ENCODE measurements at regions not wholly inside any gene's neighbourhood (a gene's known extent, or its start where the extent isn't known, plus 50 kb on each side); places are given as distances from the start of the nearest gene placed in this dataset.
"Not testable (repeated sequence)": the region's sequence is repeated elsewhere in the genome, so short reads cannot be mapped to it uniquely, and the experiment has no call there.

DNA sequence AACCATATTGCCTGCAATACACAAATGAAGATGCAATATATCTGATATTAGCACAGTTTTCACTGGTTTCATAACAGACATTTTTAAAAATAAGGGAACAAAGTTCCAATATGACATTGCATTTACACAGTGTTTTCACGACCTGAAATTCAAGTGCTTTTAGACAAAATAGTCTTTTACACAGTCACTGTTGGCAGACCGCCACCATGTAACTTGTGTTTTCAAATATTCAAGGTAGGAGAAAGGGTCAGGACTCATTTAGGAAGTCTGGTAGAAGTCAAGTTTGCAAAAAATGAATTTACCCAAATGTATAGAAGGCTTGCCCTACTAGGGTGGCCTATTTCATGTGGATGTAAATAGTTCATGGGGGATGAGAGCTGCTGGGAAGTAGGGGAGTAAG, 98.1 kb upstream of the TAS2R1 start:
- TF ChIP-seq EZH2 (IDR thresholded peaks at IDR 0.05; ENCODE audit: low read length) = no peak
- TF ChIP-seq, protein P1, sequence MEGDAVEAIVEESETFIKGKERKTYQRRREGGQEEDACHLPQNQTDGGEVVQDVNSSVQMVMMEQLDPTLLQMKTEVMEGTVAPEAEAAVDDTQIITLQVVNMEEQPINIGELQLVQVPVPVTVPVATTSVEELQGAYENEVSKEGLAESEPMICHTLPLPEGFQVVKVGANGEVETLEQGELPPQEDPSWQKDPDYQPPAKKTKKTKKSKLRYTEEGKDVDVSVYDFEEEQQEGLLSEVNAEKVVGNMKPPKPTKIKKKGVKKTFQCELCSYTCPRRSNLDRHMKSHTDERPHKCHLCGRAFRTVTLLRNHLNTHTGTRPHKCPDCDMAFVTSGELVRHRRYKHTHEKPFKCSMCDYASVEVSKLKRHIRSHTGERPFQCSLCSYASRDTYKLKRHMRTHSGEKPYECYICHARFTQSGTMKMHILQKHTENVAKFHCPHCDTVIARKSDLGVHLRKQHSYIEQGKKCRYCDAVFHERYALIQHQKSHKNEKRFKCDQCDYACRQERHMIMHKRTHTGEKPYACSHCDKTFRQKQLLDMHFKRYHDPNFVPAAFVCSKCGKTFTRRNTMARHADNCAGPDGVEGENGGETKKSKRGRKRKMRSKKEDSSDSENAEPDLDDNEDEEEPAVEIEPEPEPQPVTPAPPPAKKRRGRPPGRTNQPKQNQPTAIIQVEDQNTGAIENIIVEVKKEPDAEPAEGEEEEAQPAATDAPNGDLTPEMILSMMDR (optimal IDR thresholded peaks at IDR 0.05 in 1 of 3, IDR thresholded peaks at IDR 0.05 in 1 of 3, conservative IDR thresholded peaks at IDR 0.05 in 1 of 3; ENCODE audit: extremely low read depth in 1 of 3, insufficient read depth in 2 of 3, low read length in 3 of 3) = no peak
- dilution Hi-C loops (cut with MboI; ENCODE audit: extremely low pct_ligation_motif_present, low sequenced_read_pairs) = no loop called here
- H3K79me2 ChIP-seq (ENCODE audit: control insufficient read depth, insufficient read depth, low read length) = no peaks in the 10 kb centered on the region
- no peaks in the 10 kb centered on the region for H4K20me1 ChIP-seq (ENCODE audit: control insufficient read depth, extremely low read depth, insufficient read depth, low read length)
- H3K27me3 ChIP-seq (ENCODE audit: control insufficient read depth, extremely low read depth, insufficient read depth, low read length) = no peaks in the 10 kb centered on the region
- H3K27ac ChIP-seq (ENCODE audit: control insufficient read depth, insufficient read depth, low read length) = no peak overlapping the region
- DNase-seq (ENCODE audit: low read depth, low spot score) = no peak
- H3K9ac ChIP-seq (ENCODE audit: control insufficient read depth, extremely low read depth, insufficient read depth, low read length) = no peak overlapping the region
- FAIRE-seq = no peak
- no peaks in the 10 kb centered on the region for H3K9me3 ChIP-seq (ENCODE audit: control insufficient read depth, low read depth, low read length)
- no peak overlapping the region for H3K4me2 ChIP-seq (ENCODE audit: control insufficient read depth, extremely low read depth, insufficient read depth, low read depth, low read length)
- H3K4me3 ChIP-seq (ENCODE audit: control insufficient read depth in 2 of 3, extremely low read depth in 1 of 3, insufficient read depth in 2 of 3, low read depth in 1 of 3, low read length in 3 of 3) = no peak overlapping the region
- H2AFZ ChIP-seq (ENCODE audit: control insufficient read depth, low read length) = no peak overlapping the region
- H3K36me3 ChIP-seq (ENCODE audit: control insufficient read depth in 2 of 2, extremely low read depth in 1 of 2, insufficient read depth in 2 of 2, low read length in 2 of 2) = no peaks in the 10 kb centered on the region
- H3K4me1 ChIP-seq (ENCODE audit: control insufficient read depth, extremely low read depth, insufficient read depth, low read length) = no peaks in the 10 kb centered on the region
- H3K9me1 ChIP-seq (ENCODE audit: control insufficient read depth, extremely low read depth, insufficient read depth, low read length) = no peaks in the 10 kb centered on the region

DNA sequence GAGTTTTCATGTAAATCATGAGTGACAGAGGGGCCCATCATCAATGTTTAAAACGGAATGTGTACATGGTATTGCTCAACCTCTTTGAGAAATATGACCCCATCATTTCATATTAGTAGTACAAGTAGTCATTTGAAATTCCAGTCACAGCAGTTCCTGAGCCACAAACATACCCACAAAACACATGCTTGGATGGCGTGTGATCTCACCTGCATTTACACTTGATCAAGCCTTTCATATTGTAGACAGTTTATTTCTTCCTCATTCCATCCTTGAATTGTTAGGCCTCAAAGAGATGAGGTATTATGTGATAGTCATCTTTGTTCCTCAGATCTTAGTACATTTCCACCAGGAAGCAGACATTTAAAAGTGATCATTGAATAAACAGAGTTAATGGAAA, 96.8 kb upstream of the TAS2R1 start:
- H3K9me1 ChIP-seq (ENCODE audit: control insufficient read depth, extremely low read depth, insufficient read depth, low read length) = no peaks in the 10 kb centered on the region
- H3K27ac ChIP-seq (ENCODE audit: control insufficient read depth, insufficient read depth, low read length) = no peak overlapping the region
- H3K9me3 ChIP-seq (ENCODE audit: control insufficient read depth, low read depth, low read length) = no peaks in the 10 kb centered on the region
- DNase-seq (ENCODE audit: low read depth, low spot score) (no peak), FAIRE-seq (no peak)
- H3K27me3 ChIP-seq (ENCODE audit: control insufficient read depth, extremely low read depth, insufficient read depth, low read length) = no peaks in the 10 kb centered on the region
- dilution Hi-C loops (cut with MboI; ENCODE audit: extremely low pct_ligation_motif_present, low sequenced_read_pairs) = no loop called here
- no peaks in the 10 kb centered on the region for H3K4me1 ChIP-seq (ENCODE audit: control insufficient read depth, extremely low read depth, insufficient read depth, low read length)
- H3K79me2 ChIP-seq (ENCODE audit: control insufficient read depth, insufficient read depth, low read length) = no peaks in the 10 kb centered on the region
- H3K4me3 ChIP-seq (ENCODE audit: control insufficient read depth in 2 of 3, extremely low read depth in 1 of 3, insufficient read depth in 2 of 3, low read depth in 1 of 3, low read length in 3 of 3) = no peak overlapping the region
- H2AFZ ChIP-seq (ENCODE audit: control insufficient read depth, low read length) = no peak overlapping the region
- H3K36me3 ChIP-seq (ENCODE audit: control insufficient read depth in 2 of 2, extremely low read depth in 1 of 2, insufficient read depth in 2 of 2, low read length in 2 of 2) = no peaks in the 10 kb centered on the region
- no peak overlapping the region for H3K9ac ChIP-seq (ENCODE audit: control insufficient read depth, extremely low read depth, insufficient read depth, low read length)
- TF ChIP-seq EZH2 (IDR thresholded peaks at IDR 0.05; ENCODE audit: low read length) = no peak
- TF ChIP-seq, protein P1 (optimal IDR thresholded peaks at IDR 0.05 in 1 of 3, IDR thresholded peaks at IDR 0.05 in 1 of 3, conservative IDR thresholded peaks at IDR 0.05 in 1 of 3; ENCODE audit: extremely low read depth in 1 of 3, insufficient read depth in 2 of 3, low read length in 3 of 3) = no peak
- H3K4me2 ChIP-seq (ENCODE audit: control insufficient read depth, extremely low read depth, insufficient read depth, low read depth, low read length) = no peak overlapping the region
- no peaks in the 10 kb centered on the region for H4K20me1 ChIP-seq (ENCODE audit: control insufficient read depth, extremely low read depth, insufficient read depth, low read length)

DNA sequence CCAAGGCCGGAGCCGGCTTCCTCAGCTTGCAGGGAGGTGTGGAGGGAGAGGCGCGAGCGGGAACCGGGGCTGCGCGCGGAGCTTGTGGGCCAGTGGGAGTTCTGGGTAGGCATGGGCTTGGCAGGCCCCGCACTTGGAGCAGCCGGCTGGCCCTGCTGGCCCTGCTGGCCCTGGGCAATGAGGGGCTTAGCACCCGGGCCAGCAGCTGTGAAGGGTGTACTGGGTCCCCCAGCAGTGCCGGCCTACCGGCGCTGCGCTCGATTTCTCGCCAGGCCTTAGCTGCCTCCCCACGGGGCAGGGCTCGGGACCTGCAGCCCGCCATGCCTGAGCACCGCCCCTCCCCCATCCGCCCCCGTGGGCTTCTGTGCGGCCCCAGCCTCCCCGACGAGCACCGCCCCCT, 95.1 kb upstream of the TAS2R1 start:
- H2AFZ ChIP-seq (ENCODE audit: control insufficient read depth, low read length); FAIRE-seq; H3K9ac ChIP-seq (ENCODE audit: control insufficient read depth, extremely low read depth, insufficient read depth, low read length); dilution Hi-C loops (cut with MboI; ENCODE audit: extremely low pct_ligation_motif_present, low sequenced_read_pairs); H3K27me3 ChIP-seq (ENCODE audit: control insufficient read depth, extremely low read depth, insufficient read depth, low read length); H3K9me3 ChIP-seq (ENCODE audit: control insufficient read depth, low read depth, low read length); DNase-seq (ENCODE audit: low read depth, low spot score); H3K4me2 ChIP-seq (ENCODE audit: control insufficient read depth, extremely low read depth, insufficient read depth, low read depth, low read length); H3K36me3 ChIP-seq (ENCODE audit: control insufficient read depth in 2 of 2, extremely low read depth in 1 of 2, insufficient read depth in 2 of 2, low read length in 2 of 2); H3K4me1 ChIP-seq (ENCODE audit: control insufficient read depth, extremely low read depth, insufficient read depth, low read length); H3K79me2 ChIP-seq (ENCODE audit: control insufficient read depth, insufficient read depth, low read length); H3K9me1 ChIP-seq (ENCODE audit: control insufficient read depth, extremely low read depth, insufficient read depth, low read length); H3K27ac ChIP-seq (ENCODE audit: control insufficient read depth, insufficient read depth, low read length); H3K4me3 ChIP-seq (ENCODE audit: control insufficient read depth in 2 of 3, extremely low read depth in 1 of 3, insufficient read depth in 2 of 3, low read depth in 1 of 3, low read length in 3 of 3); H4K20me1 ChIP-seq (ENCODE audit: control insufficient read depth, extremely low read depth, insufficient read depth, low read length): not testable (repeated sequence)
